ENCODE measurements at regions not wholly inside any gene's neighbourhood (a gene's known extent, or its start where the extent isn't known, plus 50 kb on each side); places are given as distances from the start of the nearest gene placed in this dataset.

DNA sequence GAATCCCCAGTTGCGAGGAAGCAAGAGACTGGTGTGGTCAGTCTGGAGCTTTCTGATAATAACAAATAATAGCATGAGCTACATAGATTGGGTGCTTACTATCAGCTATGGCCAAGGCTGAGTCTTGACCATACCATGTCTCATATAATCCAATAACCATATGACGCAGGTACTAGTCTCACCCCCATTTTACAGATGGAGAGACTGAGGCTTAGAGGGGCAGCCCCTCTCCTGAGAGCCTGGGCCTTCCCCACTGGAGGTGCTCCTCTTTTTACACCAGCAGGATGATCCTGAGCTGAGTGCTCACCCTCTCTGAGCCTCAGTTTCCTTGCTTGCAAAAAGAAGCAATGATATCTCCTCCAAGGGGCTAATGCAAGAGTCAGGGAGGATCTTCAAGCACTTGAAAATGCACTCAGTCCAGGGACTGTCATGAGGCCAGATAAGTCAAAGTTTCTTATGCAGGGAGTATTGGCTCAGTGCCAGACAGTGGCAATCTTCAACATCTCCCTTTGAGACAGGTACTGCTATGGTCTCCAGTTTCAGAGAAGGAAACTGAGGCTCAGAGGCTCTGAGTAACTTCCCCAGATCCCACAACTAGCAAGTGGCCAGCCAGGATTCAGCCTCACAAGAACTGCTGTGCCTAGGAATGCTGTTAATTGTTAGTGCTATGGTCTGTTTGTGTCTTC is 149.7 kb downstream of the TFCP2L1 start:
- TF ChIP-seq Cebpa-rat (IDR thresholded peaks at IDR 0.05) = no peak
- Histone ChIP-seq H3K9ac (no peak overlapping the region), H3K36me3 (no peaks in the 10 kb centered on the region), H3K4me1 (peaks cover 9% of the 10 kb centered on the region), H3K9me3 (peaks cover 6% of the 10 kb centered on the region; the same call in 1 of the 2 replicates), H3K4me2 (no peak overlapping the region), H3K4me3 (no peak overlapping the region), H3K27ac (no peak overlapping the region), H3K27me3 (no peaks in the 10 kb centered on the region), H4K20me1 (no peaks in the 10 kb centered on the region)

DNA sequence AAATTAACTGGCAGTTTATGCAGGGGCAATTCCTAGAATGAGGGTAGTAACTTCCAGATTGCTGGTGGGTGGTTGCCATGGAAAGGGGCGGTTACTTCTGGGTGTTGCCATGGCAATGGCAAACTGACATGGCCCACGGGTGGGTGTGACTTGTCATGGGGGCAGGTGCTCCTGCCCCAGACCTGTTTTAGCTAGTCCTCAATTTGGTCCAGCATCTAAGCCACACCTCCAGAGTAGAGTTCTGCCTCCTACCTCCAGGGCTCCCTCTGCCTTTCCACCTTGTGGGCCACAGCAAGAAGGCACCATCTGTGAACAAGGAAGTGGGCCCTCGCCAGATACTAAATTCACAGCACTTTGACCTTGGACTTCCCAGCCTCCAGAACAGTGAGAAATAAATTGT is 148.7 kb downstream of the TFCP2L1 start:
- peaks cover 9% of the 10 kb centered on the region for H3K4me1 ChIP-seq
- no peaks in the 10 kb centered on the region for H4K20me1 ChIP-seq
- H3K27ac ChIP-seq = no peak overlapping the region
- TF ChIP-seq Cebpa-rat (IDR thresholded peaks at IDR 0.05) = no peak
- no peaks in the 10 kb centered on the region for H3K36me3 ChIP-seq
- no peaks in the 10 kb centered on the region for H3K27me3 ChIP-seq
- H3K4me2 ChIP-seq = no peak overlapping the region
- H3K9me3 ChIP-seq = peaks cover 6% of the 10 kb centered on the region; the same call in 1 of the 2 replicates
- H3K4me3 ChIP-seq = no peak overlapping the region
- no peak overlapping the region for H3K9ac ChIP-seq

DNA sequence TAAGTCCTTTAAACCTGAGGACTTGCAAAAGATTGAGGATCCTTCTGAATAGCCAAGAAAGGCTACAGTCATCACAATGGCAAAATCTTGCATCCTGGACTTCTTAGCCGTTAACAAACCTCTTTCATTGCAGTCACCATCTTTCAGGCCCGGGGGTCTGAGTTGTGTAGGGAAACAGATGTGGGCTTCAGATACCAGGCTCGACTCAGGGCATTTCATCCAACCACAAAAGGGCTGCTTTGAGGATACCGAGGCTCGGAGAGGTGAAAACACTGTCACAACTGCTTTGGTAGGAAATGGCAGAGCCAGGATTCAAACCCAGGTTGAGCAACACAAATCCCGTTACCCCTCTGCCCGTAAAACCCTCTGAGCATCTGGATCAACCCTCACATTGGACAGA is 147.4 kb downstream of the TFCP2L1 start:
- peaks cover 6% of the 10 kb centered on the region; the same call in 1 of the 2 replicates for H3K9me3 ChIP-seq
- no peak overlapping the region for H3K27ac ChIP-seq
- TF ChIP-seq Cebpa-rat (IDR thresholded peaks at IDR 0.05) = no peak
- H3K4me3 ChIP-seq = no peak overlapping the region
- no peaks in the 10 kb centered on the region for H3K36me3 ChIP-seq
- peaks cover 8% of the 10 kb centered on the region for H3K4me1 ChIP-seq
- no peaks in the 10 kb centered on the region for H4K20me1 ChIP-seq
- no peak overlapping the region for H3K9ac ChIP-seq
- no peak overlapping the region for H3K4me2 ChIP-seq
- no peaks in the 10 kb centered on the region for H3K27me3 ChIP-seq

DNA sequence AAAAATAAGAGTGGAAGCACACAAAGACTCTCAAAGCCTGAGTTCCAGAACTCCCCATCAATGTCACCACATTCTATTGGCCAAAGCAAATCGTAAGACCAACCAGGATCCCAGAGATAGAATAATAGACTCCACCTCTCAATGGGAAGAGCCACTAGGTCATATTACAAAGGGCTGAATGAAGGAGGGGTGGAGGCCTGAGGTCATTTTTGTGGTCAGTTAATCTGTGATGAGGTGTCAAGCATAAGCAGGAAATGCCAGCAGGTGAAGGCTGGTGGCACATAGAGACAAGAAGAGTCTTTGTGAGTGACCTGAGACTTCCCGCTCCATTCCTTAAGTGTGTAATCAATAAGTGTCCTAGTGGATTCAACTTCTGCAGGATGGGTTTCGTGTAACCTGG is 144.3 kb downstream of the TFCP2L1 start:
- Histone ChIP-seq H3K9ac (no peak overlapping the region), H3K36me3 (no peaks in the 10 kb centered on the region), H3K4me2 (no peak overlapping the region), H3K9me3 (peaks cover 6% of the 10 kb centered on the region; the same call in 1 of the 2 replicates), H4K20me1 (no peaks in the 10 kb centered on the region), H3K27me3 (no peaks in the 10 kb centered on the region), H3K27ac (no peak overlapping the region), H3K4me1 (no peaks in the 10 kb centered on the region), H3K4me3 (no peak overlapping the region)
- TF ChIP-seq Cebpa-rat (IDR thresholded peaks at IDR 0.05) = no peak

DNA sequence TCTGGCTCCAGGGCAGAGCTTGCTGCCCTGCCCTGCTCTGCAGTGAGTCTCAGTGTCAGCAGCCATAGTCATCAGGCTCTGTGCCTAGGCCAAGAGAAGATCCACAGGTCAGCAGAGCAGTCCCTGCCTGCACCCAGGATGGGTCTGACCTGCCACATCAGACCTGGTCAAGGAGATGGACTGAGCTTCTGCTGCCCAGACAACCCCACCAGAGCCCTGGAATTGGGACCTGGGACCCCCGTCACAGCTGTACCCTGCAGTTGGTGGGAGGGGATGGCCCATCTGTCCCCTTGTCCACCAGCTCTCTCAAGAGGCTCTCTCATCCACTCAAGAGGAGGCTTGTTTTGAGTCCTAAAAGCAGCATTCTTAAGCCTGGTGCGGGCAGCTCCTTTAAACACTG is 142.6 kb downstream of the TFCP2L1 start:
- TF ChIP-seq Cebpa-rat (IDR thresholded peaks at IDR 0.05) = no peak
- Histone ChIP-seq H3K9ac (no peak overlapping the region), H3K4me1 (no peaks in the 10 kb centered on the region), H3K27me3 (no peaks in the 10 kb centered on the region), H3K9me3 (peaks cover 6% of the 10 kb centered on the region; the same call in 1 of the 2 replicates), H3K27ac (no peak overlapping the region), H3K4me3 (no peak overlapping the region), H4K20me1 (no peaks in the 10 kb centered on the region), H3K4me2 (no peak overlapping the region), H3K36me3 (no peaks in the 10 kb centered on the region)

DNA sequence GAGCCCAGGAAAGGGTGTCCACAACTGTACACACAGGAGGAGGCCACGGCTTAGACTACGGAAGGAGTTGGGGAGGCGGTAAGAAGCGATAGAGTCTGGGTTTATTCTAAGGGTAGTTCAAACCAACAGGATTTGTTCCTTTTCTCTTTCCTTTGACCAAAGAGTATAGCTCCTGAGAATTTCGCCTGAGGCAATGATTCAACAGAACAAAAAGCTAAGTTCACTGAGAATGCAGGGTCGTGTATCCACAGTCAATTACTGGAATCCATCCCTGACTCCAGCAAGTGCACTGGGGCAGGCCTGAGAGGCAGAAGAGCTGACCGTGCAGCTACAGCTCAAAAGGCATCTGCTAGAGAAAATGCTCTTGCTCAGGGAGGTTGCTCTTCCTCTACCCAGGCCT is 140.9 kb downstream of the TFCP2L1 start:
- Histone ChIP-seq H3K4me1 (no peaks in the 10 kb centered on the region), H3K27ac (no peak overlapping the region), H4K20me1 (no peaks in the 10 kb centered on the region), H3K27me3 (no peaks in the 10 kb centered on the region), H3K9me3 (peaks cover 6% of the 10 kb centered on the region; the same call in 1 of the 2 replicates), H3K9ac (no peak overlapping the region), H3K4me3 (no peak overlapping the region), H3K4me2 (no peak overlapping the region), H3K36me3 (no peaks in the 10 kb centered on the region)
- no peak for TF ChIP-seq Cebpa-rat (IDR thresholded peaks at IDR 0.05)

DNA sequence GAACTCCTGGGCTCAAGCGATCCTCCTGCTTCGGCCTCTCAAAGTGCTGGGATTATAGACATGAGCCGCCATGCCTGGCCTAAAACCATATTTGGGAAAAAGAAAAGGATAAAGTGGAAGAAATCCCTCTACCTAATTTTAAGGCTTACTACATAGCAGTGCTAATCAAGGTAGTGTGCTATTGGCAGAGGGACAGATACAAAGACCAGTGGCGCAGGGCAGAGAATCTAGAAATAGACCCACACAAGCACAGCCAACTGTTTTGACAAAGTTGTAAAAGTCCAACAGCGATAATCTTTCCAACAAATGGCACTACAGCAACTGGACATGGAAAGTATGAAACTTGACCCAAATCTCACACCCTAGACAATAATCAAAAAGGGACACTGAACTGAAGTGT is 138.4 kb downstream of the TFCP2L1 start:
- no peak overlapping the region for H3K4me2 ChIP-seq
- H3K36me3 ChIP-seq = no peaks in the 10 kb centered on the region
- no peak overlapping the region for H3K9ac ChIP-seq
- no peaks in the 10 kb centered on the region for H3K9me3 ChIP-seq
- no peaks in the 10 kb centered on the region for H4K20me1 ChIP-seq
- H3K4me3 ChIP-seq = no peak overlapping the region
- no peaks in the 10 kb centered on the region for H3K4me1 ChIP-seq
- no peak overlapping the region for H3K27ac ChIP-seq
- no peaks in the 10 kb centered on the region for H3K27me3 ChIP-seq
- TF ChIP-seq Cebpa-rat (IDR thresholded peaks at IDR 0.05) = no peak

DNA sequence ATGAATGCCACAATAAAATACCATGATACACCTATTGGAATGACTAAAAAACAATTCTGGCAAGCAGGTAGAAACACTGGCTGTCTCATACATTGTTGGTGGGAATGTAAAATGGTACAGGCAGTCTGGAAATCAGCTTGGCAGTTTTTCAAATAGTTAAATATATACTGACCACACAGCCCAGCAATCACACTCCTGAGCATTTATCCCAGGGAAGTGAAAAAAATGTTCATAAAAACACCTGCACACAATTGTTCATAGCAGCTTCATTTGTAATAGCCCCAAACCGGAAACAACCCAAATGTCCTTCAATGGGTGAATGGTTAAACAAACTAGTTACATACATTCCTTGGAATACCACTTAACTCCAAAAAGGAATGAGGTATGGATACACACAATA is 137.2 kb downstream of the TFCP2L1 start:
- no peak overlapping the region for H3K4me2 ChIP-seq
- no peak overlapping the region for H3K27ac ChIP-seq

DNA sequence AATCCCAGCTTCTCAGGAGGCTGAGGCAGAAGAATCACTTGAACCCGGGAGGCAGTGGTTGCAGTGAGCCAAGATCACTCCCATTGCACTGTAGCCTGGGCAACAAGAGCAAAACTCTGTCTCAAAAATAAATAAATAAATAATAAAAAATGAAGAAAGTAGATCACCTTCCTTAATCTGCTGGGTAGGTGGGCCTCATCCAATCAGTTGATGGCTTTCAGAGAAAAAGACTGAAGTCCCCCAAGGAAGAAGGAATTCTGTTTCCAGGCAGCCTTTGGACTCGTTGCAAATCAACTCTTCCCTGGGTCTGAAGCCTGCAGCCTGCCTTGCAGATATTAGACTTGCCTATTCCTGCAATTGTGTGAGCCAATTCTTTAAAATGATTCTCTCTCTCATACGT is 136.5 kb downstream of the TFCP2L1 start:
- H3K36me3 ChIP-seq = no peaks in the 10 kb centered on the region
- no peaks in the 10 kb centered on the region for H3K27me3 ChIP-seq
- H3K9me3 ChIP-seq = no peaks in the 10 kb centered on the region
- no peaks in the 10 kb centered on the region for H3K4me1 ChIP-seq
- no peak overlapping the region for H3K9ac ChIP-seq
- no peak for TF ChIP-seq Cebpa-rat (IDR thresholded peaks at IDR 0.05)
- no peak overlapping the region for H3K4me3 ChIP-seq
- no peak overlapping the region for H3K27ac ChIP-seq
- no peak overlapping the region for H3K4me2 ChIP-seq
- H4K20me1 ChIP-seq = no peaks in the 10 kb centered on the region

More for the DNA sequence above, 137.2 kb downstream of the TFCP2L1 start:
- Histone ChIP-seq H3K4me1 (no peaks in the 10 kb centered on the region), H3K36me3 (no peaks in the 10 kb centered on the region), H4K20me1 (no peaks in the 10 kb centered on the region), H3K9me3 (no peaks in the 10 kb centered on the region), H3K9ac (no peak overlapping the region), H3K4me3 (no peak overlapping the region), H3K27me3 (no peaks in the 10 kb centered on the region)
- no peak for TF ChIP-seq Cebpa-rat (IDR thresholded peaks at IDR 0.05)

DNA sequence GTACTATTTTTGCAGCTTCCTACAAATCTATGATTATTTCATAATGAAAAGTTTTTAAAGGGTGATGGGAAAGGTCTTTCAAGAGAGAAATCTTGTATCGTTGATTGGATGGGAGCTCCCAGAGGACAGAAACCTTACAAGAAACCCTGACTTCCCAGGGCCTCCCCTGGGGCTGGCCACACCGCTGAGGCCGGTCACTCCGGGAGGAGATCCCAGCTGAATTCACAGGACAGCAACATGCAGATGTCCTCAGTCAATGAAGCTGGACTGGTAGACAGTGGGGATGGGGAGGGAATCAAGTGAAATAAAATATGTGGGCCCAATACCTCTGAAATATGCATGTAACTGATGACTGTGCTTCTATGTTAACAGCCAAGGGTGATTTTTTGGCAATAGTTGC is 135.6 kb downstream of the TFCP2L1 start:
- Histone ChIP-seq H3K4me2 (no peak overlapping the region), H3K27me3 (no peaks in the 10 kb centered on the region), H4K20me1 (no peaks in the 10 kb centered on the region), H3K4me1 (no peaks in the 10 kb centered on the region), H3K36me3 (no peaks in the 10 kb centered on the region), H3K27ac (no peak overlapping the region), H3K9me3 (no peaks in the 10 kb centered on the region), H3K4me3 (no peak overlapping the region), H3K9ac (no peak overlapping the region)
- TF ChIP-seq Cebpa-rat (IDR thresholded peaks at IDR 0.05) = no peak

DNA sequence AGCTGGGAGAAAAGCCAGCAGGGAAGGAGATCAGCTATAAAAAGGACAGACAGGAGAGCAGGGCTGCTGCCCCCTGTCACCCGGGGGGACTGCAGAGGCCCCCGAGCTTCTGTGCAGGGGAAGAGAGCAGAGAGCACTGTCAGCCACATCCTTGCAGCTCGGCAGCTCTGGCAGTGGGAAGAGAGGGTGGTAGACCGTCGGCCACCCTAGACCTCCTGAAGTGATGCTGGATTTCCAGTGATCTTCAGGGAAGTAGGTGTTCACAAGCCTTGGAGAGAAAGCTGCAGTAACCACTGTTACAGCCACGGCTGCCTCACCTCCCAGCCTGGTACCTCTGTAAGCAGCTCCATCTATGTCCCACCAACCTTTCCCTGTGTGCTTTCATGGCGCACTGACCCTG is 134.9 kb downstream of the TFCP2L1 start:
- H3K4me1 ChIP-seq = no peaks in the 10 kb centered on the region
- H4K20me1 ChIP-seq = no peaks in the 10 kb centered on the region
- no peak overlapping the region for H3K9ac ChIP-seq
- H3K4me3 ChIP-seq = no peak overlapping the region
- no peak overlapping the region for H3K4me2 ChIP-seq
- H3K9me3 ChIP-seq = no peaks in the 10 kb centered on the region
- H3K27ac ChIP-seq = no peak overlapping the region
- no peaks in the 10 kb centered on the region for H3K27me3 ChIP-seq
- no peaks in the 10 kb centered on the region for H3K36me3 ChIP-seq
- no peak for TF ChIP-seq Cebpa-rat (IDR thresholded peaks at IDR 0.05)
